SW 1271 (cell line): ENCODE measurements at regions not wholly inside any gene's neighbourhood (a gene's known extent, or its start where the extent isn't known, plus 50 kb on each side); places are given as distances from the start of the nearest gene placed in this dataset.

Experiments used
- DNase-seq, 2 experiments: peaks; one replicate each; lab custom pipeline; 2025; lab: John Stamatoyannopoulos, UW

GRCh38 chr19:13606156-13606555 lies 99.9 kb upstream of the CACNA1A start:
- no peak for DNase-seq

GRCh38 chr19:13604902-13605586 lies 98.8 kb upstream of the CACNA1A start:
- DNase-seq: no peak

DNA sequence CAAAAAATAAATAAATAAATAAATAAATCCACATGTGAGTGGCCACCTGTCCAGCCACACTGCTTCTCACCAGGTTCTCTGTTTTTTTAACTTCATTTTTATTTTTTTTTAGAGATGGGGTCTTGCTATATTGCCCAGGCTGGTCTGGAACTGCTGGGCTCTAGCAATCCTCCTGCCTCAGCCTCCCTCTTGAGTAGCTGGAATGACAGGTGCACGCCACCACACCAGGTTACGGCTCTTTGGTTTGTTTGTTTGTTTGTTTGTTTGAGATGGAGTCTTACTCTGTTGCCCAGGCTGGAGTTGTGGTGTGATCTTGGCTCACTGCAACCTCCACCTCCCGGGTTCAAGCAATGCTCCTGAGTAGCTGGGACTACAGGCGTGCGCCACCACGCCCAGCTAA lies 94.5 kb upstream of the CACNA1A start:
- DNase-seq: no peak

GRCh38 chr19:13600091-13600490 lies 93.8 kb upstream of the CACNA1A start:
- no peak for DNase-seq

DNA sequence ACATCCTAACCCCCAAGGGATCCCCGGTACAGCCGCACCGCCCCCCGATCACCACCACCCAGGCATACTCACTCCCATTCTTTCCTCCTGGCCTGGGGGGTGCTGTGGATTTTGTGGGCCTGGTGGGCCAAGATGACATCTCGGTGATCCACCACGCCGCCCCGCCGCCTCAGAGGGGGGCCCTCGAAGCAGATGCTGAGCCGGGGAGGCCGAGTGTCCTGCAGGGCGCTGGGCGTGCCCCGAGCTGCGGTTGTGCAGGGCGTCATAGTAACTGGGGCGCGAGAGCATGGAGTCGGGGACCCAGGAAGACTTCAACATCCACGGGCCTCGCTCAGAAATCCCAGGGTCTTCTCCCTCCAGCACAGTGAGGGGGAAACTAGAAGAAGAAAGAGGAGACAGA lies 93.4 kb upstream of the CACNA1A start:
- no peak for DNase-seq

- no peak for DNase-seq
Observed at GRCh38 chr19:13598098-13598497, 91.8 kb upstream of the CACNA1A start.

DNA sequence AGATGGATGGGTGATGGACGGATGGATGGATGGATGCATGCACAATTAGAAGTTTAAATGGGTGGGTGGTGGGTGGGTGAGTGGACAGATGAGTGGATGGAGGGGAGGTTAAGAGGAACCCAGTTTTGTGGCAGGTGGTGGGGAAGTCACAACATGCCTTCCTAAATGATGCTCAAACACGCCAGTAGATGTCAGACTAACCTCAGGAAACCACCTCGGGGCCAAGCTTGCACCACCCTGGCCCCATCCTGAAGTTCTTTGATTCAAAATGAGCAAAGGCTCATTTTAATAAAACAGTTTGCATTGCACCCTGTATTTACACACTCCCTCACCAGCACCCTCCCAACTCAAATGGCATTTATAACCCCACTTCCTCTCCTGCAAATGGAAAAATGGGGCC lies 91.4 kb upstream of the CACNA1A start:
- DNase-seq: peak in 1 of 2 experiments; percentile 45

DNA sequence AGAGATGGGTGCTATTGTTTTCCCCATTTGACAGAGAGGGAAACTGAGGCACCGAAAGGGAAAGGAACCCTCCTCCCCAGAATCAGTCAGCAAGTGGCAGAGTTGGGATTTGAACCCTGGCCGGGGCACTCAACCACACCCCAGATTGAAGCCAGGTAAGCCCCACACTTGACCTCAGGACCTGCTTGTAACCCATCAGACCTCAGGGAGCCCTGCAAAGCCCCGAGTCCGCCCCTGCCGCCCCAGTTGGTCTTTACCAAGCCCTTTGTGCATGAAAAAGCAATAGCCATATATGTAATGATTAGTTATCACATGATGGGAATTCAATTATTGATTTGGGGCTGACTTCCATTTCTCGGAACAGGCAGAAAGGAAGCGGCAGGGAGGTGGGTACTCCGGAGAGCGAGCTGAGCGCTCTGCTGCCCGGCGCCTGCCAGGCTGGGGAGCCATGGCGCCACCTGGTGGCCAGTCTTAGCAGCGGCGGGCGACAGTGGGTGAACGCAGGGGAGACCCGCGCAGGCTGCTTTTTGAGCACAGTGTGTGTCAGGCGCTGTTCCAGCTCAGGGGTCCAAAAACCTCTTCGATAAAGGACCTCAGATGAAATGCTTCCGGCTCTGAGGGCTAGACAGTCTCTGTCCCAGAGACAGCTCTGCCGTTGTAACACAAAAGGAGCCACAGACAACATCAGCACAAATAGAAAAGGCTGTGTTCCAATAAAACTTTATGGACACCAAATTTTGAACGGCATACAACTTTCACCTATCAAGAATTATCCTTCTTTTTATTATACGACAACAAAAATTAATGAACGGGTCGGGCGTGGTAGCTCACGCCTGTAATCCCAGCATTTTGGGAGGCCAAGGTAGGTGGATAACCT lies 82.9 kb upstream of the CACNA1A start:
- peak in 1 of 2 experiments; percentile 51 for DNase-seq

GRCh38 chr19:13585512-13585911 lies 79.2 kb upstream of the CACNA1A start:
- DNase-seq: no peak

- no peak for DNase-seq
Observed at GRCh38 chr19:13583753-13584152, 77.5 kb upstream of the CACNA1A start.

DNA sequence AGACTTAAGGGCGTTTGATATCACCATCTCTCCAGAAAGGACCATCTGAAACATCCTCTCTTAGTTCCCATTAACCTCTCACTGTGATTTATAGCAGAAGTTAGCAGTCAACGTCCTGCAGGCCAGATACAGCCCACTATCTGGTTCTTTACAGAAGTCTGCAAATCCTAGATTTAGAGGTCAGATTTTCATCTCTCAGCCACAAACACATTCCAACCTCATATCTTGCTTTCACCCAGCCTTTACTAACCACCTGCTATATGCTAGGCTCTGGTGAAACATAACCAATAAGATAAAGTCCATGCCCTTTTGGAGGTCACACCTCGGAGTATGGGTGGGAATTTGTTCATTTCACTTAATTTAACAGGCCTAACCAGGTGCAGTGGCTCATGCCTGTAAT lies 76.8 kb upstream of the CACNA1A start:
- no peak for DNase-seq

- no peak for DNase-seq
Observed at GRCh38 chr19:13581576-13581975, 75.3 kb upstream of the CACNA1A start.

- DNase-seq: no peak
Observed at GRCh38 chr19:13579388-13580060, 73.2 kb upstream of the CACNA1A start.

DNA sequence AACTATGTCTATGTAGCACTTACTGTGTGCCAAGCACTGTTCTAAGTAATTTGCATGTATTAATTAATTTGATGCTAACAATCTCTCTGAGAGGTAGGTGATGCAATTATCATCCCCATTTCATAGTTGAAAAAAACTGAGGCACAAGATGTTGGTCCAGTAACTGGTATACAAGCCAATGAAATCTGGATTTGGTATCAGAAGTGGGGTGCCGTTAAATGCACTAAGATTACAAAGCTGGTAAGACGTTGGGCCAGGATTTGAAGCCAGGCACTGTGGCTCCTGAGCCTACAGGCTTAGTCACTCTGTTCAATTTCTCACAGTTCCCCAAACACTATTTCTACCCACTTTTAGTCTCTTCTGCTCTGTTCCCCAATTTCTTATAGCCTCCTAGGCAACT lies 70.4 kb upstream of the CACNA1A start:
- DNase-seq: no peak

GRCh38 chr19:13574933-13575332 lies 68.7 kb upstream of the CACNA1A start:
- no peak for DNase-seq

DNA sequence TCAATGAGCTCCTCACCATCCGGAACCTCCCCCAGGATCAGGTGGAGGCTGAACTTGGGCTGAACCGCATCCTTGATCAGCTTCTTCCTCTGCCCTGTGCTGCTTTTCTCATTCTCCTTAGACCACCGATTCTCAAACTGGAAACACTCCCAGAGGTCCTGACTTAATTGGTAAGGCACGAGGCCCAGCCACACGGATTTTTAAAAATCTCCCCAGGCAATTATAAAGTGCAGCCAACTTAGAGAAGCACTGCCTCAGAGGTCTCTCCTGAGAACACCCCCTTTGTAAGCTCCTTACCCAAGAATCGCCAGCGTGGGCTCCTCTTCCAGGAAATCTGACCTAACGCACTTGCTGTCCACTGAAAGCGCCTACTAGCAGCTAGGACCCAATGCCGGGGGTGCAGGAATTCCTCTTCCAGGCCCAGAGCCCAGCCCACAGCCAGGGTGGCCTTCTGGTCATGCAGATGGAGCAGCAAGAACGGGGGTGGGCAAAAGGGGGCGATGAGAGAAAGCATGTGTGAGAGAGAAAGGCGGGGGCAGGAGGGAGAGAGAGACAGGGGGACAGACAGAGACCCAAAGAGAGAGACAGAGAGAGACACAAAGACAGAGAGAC lies 66.9 kb upstream of the CACNA1A start:
- no peak for DNase-seq

DNA sequence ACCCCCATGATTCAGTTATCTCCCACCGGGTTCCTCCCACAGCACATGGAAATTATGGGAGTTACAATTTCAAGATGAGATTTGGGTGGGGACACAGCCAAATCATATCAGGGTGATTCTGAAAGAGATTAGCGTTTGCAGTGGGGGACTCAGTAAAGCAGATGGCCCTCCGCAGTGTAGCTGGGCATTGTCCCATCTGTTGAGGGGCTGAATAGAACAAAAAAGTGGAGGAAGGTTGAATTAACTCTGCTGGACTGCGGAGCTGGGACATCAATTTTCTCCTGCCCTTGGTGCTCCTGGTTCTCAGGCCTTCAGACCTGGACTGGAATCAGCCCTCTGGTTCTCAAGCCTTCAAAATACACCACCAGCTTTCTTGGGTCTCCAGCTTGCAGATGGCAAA lies 55.2 kb upstream of the CACNA1A start:
- no peak for DNase-seq

- no peak for DNase-seq
Observed at GRCh38 chr19:13557756-13558398, 51.6 kb upstream of the CACNA1A start.

DNA sequence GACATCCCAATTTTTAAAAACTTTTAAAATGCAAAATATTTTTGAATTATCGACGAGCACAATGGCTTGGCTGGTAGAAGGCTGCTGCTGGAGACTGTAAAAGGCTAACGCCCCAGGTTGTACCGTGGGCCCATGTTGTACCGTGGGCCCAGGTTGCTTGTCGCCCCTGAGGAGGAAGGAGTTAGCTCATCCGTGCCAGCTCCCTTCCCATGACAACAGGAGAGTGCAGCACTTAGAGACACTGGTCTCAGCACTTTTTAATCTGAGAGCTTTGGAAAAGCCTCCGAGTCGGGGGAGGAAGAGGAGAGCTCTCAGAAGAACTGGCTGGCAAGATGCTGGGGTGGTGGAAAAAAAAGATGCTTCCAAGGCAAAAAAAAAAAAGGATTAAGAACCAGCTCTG lies 50.3 kb upstream of the CACNA1A start:
- no peak for DNase-seq
